Body of pancreas (tissue), 4 donors: ENCODE measurements at regions not wholly inside any gene's neighbourhood (a gene's known extent, or its start where the extent isn't known, plus 50 kb on each side); places are given as distances from the start of the nearest gene placed in this dataset.

Source experiments
- ATAC-seq: fragments of 150-250 bp; one replicate; pipeline ENCODE4 v1.9.1; 2016
- DNase-seq, 4 donors: peaks; one replicate each; pipeline ENCODE4 v3.0.0-alpha.2; 2019
- H3K27ac ChIP-seq, 4 donors: fragments of 200-600 bp; sonication (generic); 1 replicate in 3 of 4; 2 replicates in 1 of 4; pipeline versions ENCODE4 v1.5.1 to v1.6.1; 2016 to 2019; ENCODE audit warnings: mild to moderate bottlenecking in 1 of 4, mixed read lengths in 1 of 4, moderate library complexity in 1 of 4
- H3K27me3 ChIP-seq, 2 donors: fragments of 200-600 bp; sonication (generic); one replicate each; pipeline ENCODE4 v1.6.0; 2016; ENCODE audit warnings: mild to moderate bottlenecking in 1 of 2
- H3K36me3 ChIP-seq, 2 donors: fragments of 200-600 bp; sonication (generic); replicated peaks in 1 of 2; 2 replicates each; pipeline ENCODE4 v1.5.1; 2016; ENCODE audit warnings: low read depth in 2 of 2; ENCODE audit not compliant: insufficient read depth in 1 of 2
- H3K4me1 ChIP-seq: fragments of 200-600 bp; sonication (generic); one replicate; pipeline ENCODE4 v1.6.0; 2016
- H3K4me3 ChIP-seq, 2 donors: fragments of 200-600 bp; sonication (generic); 1 replicate in 1 of 2; 2 replicates in 1 of 2; pipeline ENCODE4 v1.5.1; 2016 to 2019
- H3K9me3 ChIP-seq, 3 donors: fragments of 200-600 bp; sonication (generic); 1 replicate in 2 of 3; 2 replicates in 1 of 3; pipeline ENCODE4 v1.5.1; 2016
- CTCF ChIP-seq, 7 experiments: fragments of 450-650 bp in 4 of 7; fragments of 200-600 bp in 3 of 7; sonication (generic) in 3 of 7; IDR thresholded peaks; one replicate each; pipeline ENCODE4 v1.5.1; 2016 to 2019; ENCODE audit warnings: antibody characterized with exemption in 7 of 7
- POLR2A ChIP-seq, 3 donors: fragments of 450-650 bp; IDR thresholded peaks; one replicate each; pipeline ENCODE4 v1.6.1; 2016; ENCODE audit warnings: antibody characterized with exemption in 3 of 3, mild to moderate bottlenecking in 2 of 3
- WGBS, 2 donors: methylation state at CpG; one replicate each; pipeline ENCODE4 v1.1.5; 2017; 5-methylcytosine and 5-hydroxymethylcytosine counted together
- intact Hi-C: fragments of 100-400 bp; cut with DNase I; formaldehyde crosslinking; loops from one replicate; pipeline ENCODE4 v1.15.1; 2023

- intact Hi-C loops, result no loop called here
- H3K4me1 ChIP-seq, result peaks cover under 1% of the 10 kb centered on the region
- H3K27me3 ChIP-seq, result no peaks in the 10 kb centered on the region
- no peaks in the 10 kb centered on the region for H3K9me3 ChIP-seq
- H3K27ac ChIP-seq, result no peak overlapping the region
- TF ChIP-seq POLR2A (IDR thresholded peaks at IDR 0.05) (no peak), CTCF (IDR thresholded peaks at IDR 0.05) (no peak)
- no peaks in the 10 kb centered on the region for H3K36me3 ChIP-seq
- 89 to 96% methylated on average over 14 to 16 of the region's 16 CpGs for WGBS, 2 donors
- DNase-seq (no peak), ATAC-seq (no peak)
- H3K4me3 ChIP-seq, result no peak overlapping the region
These were observed 311.3 kb downstream of the CTTN start for GRCh38 chr11:70709596-70709995.

- TF ChIP-seq CTCF (IDR thresholded peaks at IDR 0.05), result no peak
- no peak for TF ChIP-seq POLR2A (IDR thresholded peaks at IDR 0.05)
- Histone ChIP-seq H3K4me3 (no peak overlapping the region), H3K36me3 (no peaks in the 10 kb centered on the region), H3K9me3 (no peaks in the 10 kb centered on the region), H3K27ac (no peak overlapping the region), H3K27me3 (no peaks in the 10 kb centered on the region), H3K4me1 (no peaks in the 10 kb centered on the region)
- no peak for ATAC-seq
- WGBS, 2 donors, result 88 to 89% methylated on average over 11 of the region's 11 CpGs
- DNase-seq, result no peak
- intact Hi-C loops, result no loop called here
These were observed 311.9 kb downstream of the CTTN start for GRCh38 chr11:70710192-70710591.

GRCh38 chr11:70710601-70711000 lies 312.3 kb downstream of the CTTN start:
- Histone ChIP-seq H3K27ac (no peak overlapping the region), H3K9me3 (no peaks in the 10 kb centered on the region), H3K4me1 (no peaks in the 10 kb centered on the region), H3K27me3 (no peaks in the 10 kb centered on the region), H3K4me3 (no peak overlapping the region), H3K36me3 (no peaks in the 10 kb centered on the region)
- TF ChIP-seq POLR2A (IDR thresholded peaks at IDR 0.05) (no peak), CTCF (IDR thresholded peaks at IDR 0.05) (no peak)
- ATAC-seq, result no peak
- WGBS, 2 donors, result 74% methylated on average over 8 to 9 of the region's 9 CpGs
- no peak for DNase-seq
- intact Hi-C loops, result no loop called here

DNA sequence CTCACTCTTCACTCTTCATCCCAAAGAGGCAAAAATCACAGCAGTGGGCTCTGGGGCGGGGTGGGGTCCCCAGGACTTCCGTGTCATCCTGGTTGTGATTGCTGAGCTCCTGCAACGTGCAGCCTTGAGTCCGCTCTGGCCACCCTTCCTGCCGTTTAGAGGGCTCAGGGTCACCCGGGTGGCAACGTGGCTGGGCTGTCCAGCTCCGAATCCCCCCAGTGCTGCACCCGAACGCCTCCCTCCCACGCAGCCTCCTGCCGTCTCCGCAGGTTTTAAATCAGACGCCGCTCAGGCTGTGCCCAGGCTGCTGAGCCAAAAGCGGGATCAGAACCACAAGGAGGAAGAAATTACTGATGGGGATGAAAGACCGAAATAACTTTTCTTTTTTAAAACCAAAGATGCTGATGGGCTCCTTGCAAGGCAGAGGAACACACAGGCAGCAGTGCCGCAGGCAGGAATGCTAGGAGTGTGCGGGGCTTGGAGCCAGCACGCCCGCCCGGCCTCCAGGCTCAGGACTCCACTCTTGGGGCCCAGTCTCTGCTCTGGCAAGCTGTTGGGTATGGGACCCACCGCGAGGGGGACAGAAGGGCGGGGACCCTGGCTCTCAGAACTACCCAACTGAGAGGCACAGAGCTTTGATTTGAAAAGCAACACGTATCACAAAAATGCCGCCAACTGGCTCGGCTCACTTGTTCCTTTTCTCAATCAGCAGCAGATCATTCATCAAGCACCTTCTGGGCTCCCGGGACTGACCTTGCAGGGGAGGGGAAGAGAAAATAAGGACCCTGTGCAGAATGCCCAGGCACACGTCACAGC lies 313.0 kb downstream of the CTTN start:
- Histone ChIP-seq H3K27ac (no peak overlapping the region), H3K36me3 (no peaks in the 10 kb centered on the region), H3K4me1 (no peaks in the 10 kb centered on the region), H3K27me3 (no peaks in the 10 kb centered on the region), H3K4me3 (no peak overlapping the region), H3K9me3 (no peaks in the 10 kb centered on the region)
- intact Hi-C loops, result no loop called here
- no peak for ATAC-seq
- 88 to 90% methylated on average over 23 to 29 of the region's 30 CpGs for WGBS, 2 donors
- no peak for TF ChIP-seq POLR2A (IDR thresholded peaks at IDR 0.05)
- TF ChIP-seq CTCF (IDR thresholded peaks at IDR 0.05), result no peak
- DNase-seq, result no peak

- Histone ChIP-seq H3K36me3 (no peaks in the 10 kb centered on the region), H3K4me3 (no peak overlapping the region), H3K27ac (no peak overlapping the region), H3K4me1 (no peaks in the 10 kb centered on the region), H3K27me3 (no peaks in the 10 kb centered on the region), H3K9me3 (no peaks in the 10 kb centered on the region)
- intact Hi-C loops, result no loop called here
- no peak for ATAC-seq
- no peak for TF ChIP-seq POLR2A (IDR thresholded peaks at IDR 0.05)
- no peak for TF ChIP-seq CTCF (IDR thresholded peaks at IDR 0.05)
- no peak for DNase-seq
- WGBS, 2 donors, result 77 to 85% methylated on average over 5 to 10 of the region's 11 CpGs
These were observed 313.5 kb downstream of the CTTN start for GRCh38 chr11:70711911-70712185.
